GM12878 (cell line): ENCODE measurements at regions not wholly inside any gene's neighbourhood (a gene's known extent, or its start where the extent isn't known, plus 50 kb on each side); places are given as distances from the start of the nearest gene placed in this dataset.

ENCODE experiments used
- ATAC-seq: fragments of 200-7000 bp; cut with Tn5 transposase; 3 replicates; pipeline ENCODE4 v1.9.1; 2020; ENCODE audit warnings: mild to moderate bottlenecking, moderate library complexity
- BruUV-seq: library from RNA; stranded (reverse); fragments of 400-500 nt; replicated peaks from 2 replicates; lab custom pipeline; 2021; lab: Mats Ljungman, UMichigan
- CTCF ChIA-PET: fragments of 300-600 bp; sonication (Branson Sonifier 250); formaldehyde crosslinking; extraction: SDS; loops from one replicate; lab custom pipeline; 2021; ENCODE audit warnings: inconsistent platforms; lab: Yijun Ruan, JAX
- POLR2A ChIA-PET: fragments of 350-600 bp; formaldehyde crosslinking; extraction: SDS; loops from one replicate; lab custom pipeline; 2021; ENCODE audit warnings: inconsistent platforms; lab: Charles Lee
- RAD21 ChIA-PET: fragments of 300-600 bp; sonication (Branson Sonifier 250); formaldehyde crosslinking; loops from one replicate; lab custom pipeline; 2023; ENCODE audit warnings: antibody characterized with exemption; ENCODE audit not compliant: unreplicated experiment; lab: Charles Lee
- SMC1A ChIA-PET: fragments of 300-600 bp; sonication (Branson Sonifier 250); formaldehyde crosslinking; loops from one replicate; lab custom pipeline; 2023; ENCODE audit not compliant: unreplicated experiment, uncharacterized antibody; lab: Charles Lee
- DNase-seq: peaks from one replicate; pipeline ENCODE4 v3.0.0-alpha.2; 2011; ENCODE audit warnings: low read depth, low spot score
- FAIRE-seq: peaks from 3 replicates; lab custom pipeline; 2011; peaks lifted over from hg19 to GRCh38; lab: Jason Lieb, UNC
- H2AFZ ChIP-seq: 2 replicates; pipeline ENCODE4 v1.6.0; 2011; ENCODE audit warnings: low read depth, low read length, control low read depth; ENCODE audit not compliant: control insufficient read depth
- H3K27ac ChIP-seq: 2 replicates; pipeline ENCODE4 v1.5.1; 2011; ENCODE audit warnings: control low read depth; ENCODE audit not compliant: control insufficient read depth, insufficient read depth
- H3K27me3 ChIP-seq, 2 experiments: replicated peaks in 1 of 2; 2 replicates each; pipeline versions ENCODE4 v1.6.0 to v1.6.1; 2011; ENCODE audit warnings: low read length in 1 of 2; ENCODE audit not compliant: control insufficient read depth in 2 of 2, insufficient read depth in 2 of 2
- H3K36me3 ChIP-seq, 2 experiments: 2 replicates each; pipeline ENCODE4 v1.5.1; 2011; ENCODE audit warnings: low read length in 1 of 2; ENCODE audit not compliant: control insufficient read depth in 2 of 2, insufficient read depth in 2 of 2
- H3K4me1 ChIP-seq: 2 replicates; pipeline ENCODE4 v1.6.1; 2011; ENCODE audit warnings: mild to moderate bottlenecking, low read length, moderate library complexity, mixed read lengths; ENCODE audit not compliant: control insufficient read depth, insufficient read depth
- H3K4me2 ChIP-seq: 2 replicates; pipeline ENCODE4 v1.6.0; 2011; ENCODE audit warnings: control low read depth; ENCODE audit not compliant: control insufficient read depth, insufficient read depth
- H3K4me3 ChIP-seq: fragments of 200-600 bp; sonication (generic); 2 replicates; pipeline ENCODE4 v1.5.1; 2016
- H3K79me2 ChIP-seq: 2 replicates; pipeline ENCODE4 v1.6.0; 2011; ENCODE audit warnings: low read length; ENCODE audit not compliant: control insufficient read depth, insufficient read depth
- H3K9ac ChIP-seq: 2 replicates; pipeline ENCODE4 v1.8.0; 2011; ENCODE audit warnings: low read length, control low read depth, mixed read lengths; ENCODE audit not compliant: control insufficient read depth, insufficient read depth
- H3K9me3 ChIP-seq: replicated peaks from 3 replicates; pipeline ENCODE4 v1.5.1; 2011; ENCODE audit warnings: mild to moderate bottlenecking, low read length; ENCODE audit not compliant: control insufficient read depth, insufficient read depth
- H4K20me1 ChIP-seq: 2 replicates; pipeline ENCODE4 v1.6.0; 2011; ENCODE audit not compliant: control insufficient read depth, insufficient read depth
- ESRRA ChIP-seq: IDR thresholded peaks from 2 replicates; pipeline ENCODE4 v1.6.1; 2012; ENCODE audit warnings: mild to moderate bottlenecking, low read length, improper control_type of control experiment
- FOXK2 ChIP-seq: fragments of 450-650 bp; IDR thresholded peaks from 2 replicates; pipeline ENCODE4 v1.6.1; 2017; ENCODE audit warnings: mild to moderate bottlenecking, moderate library complexity
- HDAC6 ChIP-seq: fragments of 200-600 bp; sonication (generic); IDR thresholded peaks from one replicate; pipeline ENCODE4 v1.8.0; 2017; ENCODE audit warnings: antibody characterized with exemption; ENCODE audit not compliant: unreplicated experiment
- NR2C1 ChIP-seq: fragments of 450-650 bp; IDR thresholded peaks from 2 replicates; pipeline ENCODE4 v1.6.1; 2017; ENCODE audit warnings: antibody characterized with exemption, mild to moderate bottlenecking, moderate library complexity
- PML ChIP-seq: IDR thresholded peaks from 2 replicates; pipeline ENCODE4 v1.6.1; 2012; ENCODE audit warnings: low read length, inconsistent platforms
- WGBS: methylation state at CpG from one replicate; pipeline ENCODE4 v1.1.6; 2016; ENCODE audit warnings: low lambda C conversion rate; ENCODE audit not compliant: insufficient replicate concordance, insufficient coverage; ENCODE audit errors: missing lambda C conversion rate; 5-methylcytosine and 5-hydroxymethylcytosine counted together
- in situ Hi-C: fragments of 300-500 bp; cut with MboI; formaldehyde crosslinking; loops from 9 replicates; pipeline ENCODE4 v1.14.3; 2018; ENCODE audit warnings: mixed read lengths
- intact Hi-C: fragments of 100-400 bp; cut with micrococcal nuclease; formaldehyde crosslinking; loops from one replicate; pipeline ENCODE4 v1.14.2; 2022; ENCODE audit not compliant: unreplicated experiment
- TF ChIP-seq, protein P1 (sequence below): fragments of 450-650 bp; IDR thresholded peaks from 2 replicates; pipeline ENCODE4 v1.6.1; 2017; ENCODE audit warnings: mild to moderate bottlenecking, moderate library complexity
- TF ChIP-seq, protein P2 (sequence below): IDR thresholded peaks from 2 replicates; pipeline ENCODE4 v1.6.1; 2012; ENCODE audit warnings: low read depth, low read length, improper control_type of control experiment
- TF ChIP-seq, protein P3 (sequence below): fragments of 450-650 bp; IDR thresholded peaks from 2 replicates; pipeline ENCODE4 v1.6.1; 2017; ENCODE audit warnings: mild to moderate bottlenecking, low read depth, inconsistent platforms; ENCODE audit not compliant: poor library complexity, severe bottlenecking
- TF ChIP-seq, protein P4 (sequence below): fragments of 450-650 bp; IDR thresholded peaks from 2 replicates; pipeline ENCODE4 v1.6.1; 2018; ENCODE audit warnings: mild to moderate bottlenecking, low read depth, moderate library complexity; ENCODE audit not compliant: partially characterized antibody

GRCh38 chr5:33118761-33119415 is 321.9 kb upstream of the TARS1 start (continued):
- TF ChIP-seq FOXK2 (no peak), HDAC6 (no peak), NR2C1 (no peak), PML (no peak)

DNA sequence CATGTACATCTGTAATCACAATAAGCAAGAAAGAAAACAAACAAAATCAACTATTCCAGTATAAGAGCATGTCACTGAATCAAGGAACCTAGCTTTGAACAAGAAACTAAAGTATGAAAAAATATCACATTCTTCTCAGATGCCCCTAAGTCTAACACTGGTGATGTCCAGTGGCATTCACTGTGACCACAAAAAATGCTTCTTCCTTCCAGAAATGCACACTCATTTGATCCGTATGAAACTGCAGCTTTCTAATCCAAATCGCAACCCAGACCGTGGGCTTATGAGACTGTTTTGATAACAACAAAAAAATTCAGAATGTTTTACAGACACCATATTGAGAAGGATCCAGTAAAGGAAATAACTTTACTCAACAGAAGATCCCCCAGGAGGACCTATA is 320.1 kb upstream of the TARS1 start:
- H3K36me3 ChIP-seq = no peaks in the 10 kb centered on the region
- no peak overlapping the region for H3K4me2 ChIP-seq
- POLR2A ChIA-PET = no interaction called here
- H3K9ac ChIP-seq = no peak overlapping the region
- CTCF ChIA-PET = no interaction called here
- in situ Hi-C loops = no loop called here
- no peaks in the 10 kb centered on the region for H3K4me1 ChIP-seq
- no peaks in the 10 kb centered on the region for H3K79me2 ChIP-seq
- RAD21 ChIA-PET = no interaction called here
- no peaks in the 10 kb centered on the region for H3K9me3 ChIP-seq
- H2AFZ ChIP-seq = no peak overlapping the region
- no peak overlapping the region for H3K27ac ChIP-seq
- H3K27me3 ChIP-seq = no peaks in the 10 kb centered on the region
- H3K4me3 ChIP-seq = no peak overlapping the region
- intact Hi-C loops = no loop called here
- SMC1A ChIA-PET = no interaction called here
- 90% methylated on average over 3 of the region's 3 CpGs for WGBS
- BruUV-seq = no TSS peak
- no peak for DNase-seq
- FAIRE-seq = no peak
- ATAC-seq = no peak
- no peaks in the 10 kb centered on the region for H4K20me1 ChIP-seq
- TF ChIP-seq, protein P1, sequence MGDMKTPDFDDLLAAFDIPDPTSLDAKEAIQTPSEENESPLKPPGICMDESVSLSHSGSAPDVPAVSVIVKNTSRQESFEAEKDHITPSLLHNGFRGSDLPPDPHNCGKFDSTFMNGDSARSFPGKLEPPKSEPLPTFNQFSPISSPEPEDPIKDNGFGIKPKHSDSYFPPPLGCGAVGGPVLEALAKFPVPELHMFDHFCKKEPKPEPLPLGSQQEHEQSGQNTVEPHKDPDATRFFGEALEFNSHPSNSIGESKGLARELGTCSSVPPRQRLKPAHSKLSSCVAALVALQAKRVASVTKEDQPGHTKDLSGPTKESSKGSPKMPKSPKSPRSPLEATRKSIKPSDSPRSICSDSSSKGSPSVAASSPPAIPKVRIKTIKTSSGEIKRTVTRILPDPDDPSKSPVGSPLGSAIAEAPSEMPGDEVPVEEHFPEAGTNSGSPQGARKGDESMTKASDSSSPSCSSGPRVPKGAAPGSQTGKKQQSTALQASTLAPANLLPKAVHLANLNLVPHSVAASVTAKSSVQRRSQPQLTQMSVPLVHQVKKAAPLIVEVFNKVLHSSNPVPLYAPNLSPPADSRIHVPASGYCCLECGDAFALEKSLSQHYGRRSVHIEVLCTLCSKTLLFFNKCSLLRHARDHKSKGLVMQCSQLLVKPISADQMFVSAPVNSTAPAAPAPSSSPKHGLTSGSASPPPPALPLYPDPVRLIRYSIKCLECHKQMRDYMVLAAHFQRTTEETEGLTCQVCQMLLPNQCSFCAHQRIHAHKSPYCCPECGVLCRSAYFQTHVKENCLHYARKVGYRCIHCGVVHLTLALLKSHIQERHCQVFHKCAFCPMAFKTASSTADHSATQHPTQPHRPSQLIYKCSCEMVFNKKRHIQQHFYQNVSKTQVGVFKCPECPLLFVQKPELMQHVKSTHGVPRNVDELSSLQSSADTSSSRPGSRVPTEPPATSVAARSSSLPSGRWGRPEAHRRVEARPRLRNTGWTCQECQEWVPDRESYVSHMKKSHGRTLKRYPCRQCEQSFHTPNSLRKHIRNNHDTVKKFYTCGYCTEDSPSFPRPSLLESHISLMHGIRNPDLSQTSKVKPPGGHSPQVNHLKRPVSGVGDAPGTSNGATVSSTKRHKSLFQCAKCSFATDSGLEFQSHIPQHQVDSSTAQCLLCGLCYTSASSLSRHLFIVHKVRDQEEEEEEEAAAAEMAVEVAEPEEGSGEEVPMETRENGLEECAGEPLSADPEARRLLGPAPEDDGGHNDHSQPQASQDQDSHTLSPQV = no peak
- TF ChIP-seq, protein P2, sequence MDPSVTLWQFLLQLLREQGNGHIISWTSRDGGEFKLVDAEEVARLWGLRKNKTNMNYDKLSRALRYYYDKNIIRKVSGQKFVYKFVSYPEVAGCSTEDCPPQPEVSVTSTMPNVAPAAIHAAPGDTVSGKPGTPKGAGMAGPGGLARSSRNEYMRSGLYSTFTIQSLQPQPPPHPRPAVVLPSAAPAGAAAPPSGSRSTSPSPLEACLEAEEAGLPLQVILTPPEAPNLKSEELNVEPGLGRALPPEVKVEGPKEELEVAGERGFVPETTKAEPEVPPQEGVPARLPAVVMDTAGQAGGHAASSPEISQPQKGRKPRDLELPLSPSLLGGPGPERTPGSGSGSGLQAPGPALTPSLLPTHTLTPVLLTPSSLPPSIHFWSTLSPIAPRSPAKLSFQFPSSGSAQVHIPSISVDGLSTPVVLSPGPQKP = no peak
- no peak for TF ChIP-seq ESRRA
- TF ChIP-seq, protein P3, sequence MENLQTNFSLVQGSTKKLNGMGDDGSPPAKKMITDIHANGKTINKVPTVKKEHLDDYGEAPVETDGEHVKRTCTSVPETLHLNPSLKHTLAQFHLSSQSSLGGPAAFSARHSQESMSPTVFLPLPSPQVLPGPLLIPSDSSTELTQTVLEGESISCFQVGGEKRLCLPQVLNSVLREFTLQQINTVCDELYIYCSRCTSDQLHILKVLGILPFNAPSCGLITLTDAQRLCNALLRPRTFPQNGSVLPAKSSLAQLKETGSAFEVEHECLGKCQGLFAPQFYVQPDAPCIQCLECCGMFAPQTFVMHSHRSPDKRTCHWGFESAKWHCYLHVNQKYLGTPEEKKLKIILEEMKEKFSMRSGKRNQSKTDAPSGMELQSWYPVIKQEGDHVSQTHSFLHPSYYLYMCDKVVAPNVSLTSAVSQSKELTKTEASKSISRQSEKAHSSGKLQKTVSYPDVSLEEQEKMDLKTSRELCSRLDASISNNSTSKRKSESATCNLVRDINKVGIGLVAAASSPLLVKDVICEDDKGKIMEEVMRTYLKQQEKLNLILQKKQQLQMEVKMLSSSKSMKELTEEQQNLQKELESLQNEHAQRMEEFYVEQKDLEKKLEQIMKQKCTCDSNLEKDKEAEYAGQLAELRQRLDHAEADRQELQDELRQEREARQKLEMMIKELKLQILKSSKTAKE = no peak
- TF ChIP-seq, protein P4, sequence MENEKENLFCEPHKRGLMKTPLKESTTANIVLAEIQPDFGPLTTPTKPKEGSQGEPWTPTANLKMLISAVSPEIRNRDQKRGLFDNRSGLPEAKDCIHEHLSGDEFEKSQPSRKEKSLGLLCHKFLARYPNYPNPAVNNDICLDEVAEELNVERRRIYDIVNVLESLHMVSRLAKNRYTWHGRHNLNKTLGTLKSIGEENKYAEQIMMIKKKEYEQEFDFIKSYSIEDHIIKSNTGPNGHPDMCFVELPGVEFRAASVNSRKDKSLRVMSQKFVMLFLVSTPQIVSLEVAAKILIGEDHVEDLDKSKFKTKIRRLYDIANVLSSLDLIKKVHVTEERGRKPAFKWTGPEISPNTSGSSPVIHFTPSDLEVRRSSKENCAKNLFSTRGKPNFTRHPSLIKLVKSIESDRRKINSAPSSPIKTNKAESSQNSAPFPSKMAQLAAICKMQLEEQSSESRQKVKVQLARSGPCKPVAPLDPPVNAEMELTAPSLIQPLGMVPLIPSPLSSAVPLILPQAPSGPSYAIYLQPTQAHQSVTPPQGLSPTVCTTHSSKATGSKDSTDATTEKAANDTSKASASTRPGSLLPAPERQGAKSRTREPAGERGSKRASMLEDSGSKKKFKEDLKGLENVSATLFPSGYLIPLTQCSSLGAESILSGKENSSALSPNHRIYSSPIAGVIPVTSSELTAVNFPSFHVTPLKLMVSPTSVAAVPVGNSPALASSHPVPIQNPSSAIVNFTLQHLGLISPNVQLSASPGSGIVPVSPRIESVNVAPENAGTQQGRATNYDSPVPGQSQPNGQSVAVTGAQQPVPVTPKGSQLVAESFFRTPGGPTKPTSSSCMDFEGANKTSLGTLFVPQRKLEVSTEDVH = no peak
